NCI-H1092 treated with DMSO at 0.1 percent for 48 hours (cell line): ENCODE measurements at regions not wholly inside any gene's neighbourhood (a gene's known extent, or its start where the extent isn't known, plus 50 kb on each side); places are given as distances from the start of the nearest gene placed in this dataset.

Experiments used
- DNase-seq: peaks from one replicate; lab custom pipeline; 2025; lab: John Stamatoyannopoulos, UW

GRCh38 chr18:60555625-60556024 lies 183.1 kb upstream of the MC4R start:
- no peak for DNase-seq

- no peak for DNase-seq
These were observed 183.8 kb upstream of the MC4R start for GRCh38 chr18:60556326-60556725.

GRCh38 chr18:60560071-60560470 lies 187.5 kb upstream of the MC4R start:
- no peak for DNase-seq

DNA sequence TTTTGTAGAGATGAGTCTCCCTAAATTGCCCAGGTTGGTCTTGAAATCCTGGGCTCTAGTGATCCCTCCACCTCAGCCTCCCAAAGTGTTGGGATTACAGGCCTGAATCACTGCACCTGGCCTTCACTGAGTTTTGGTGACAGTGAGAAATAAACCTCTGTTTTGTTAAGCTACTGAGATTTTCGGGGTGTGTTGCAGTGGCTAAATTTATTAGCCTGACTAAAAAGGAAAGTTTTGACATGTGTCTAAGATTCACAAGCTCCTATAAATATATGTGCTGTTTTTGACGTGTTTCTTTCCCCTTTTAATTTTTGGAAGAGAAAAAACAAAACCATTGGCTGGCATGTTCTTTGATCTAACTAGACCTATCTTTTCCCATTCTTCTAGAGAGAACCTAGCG lies 190.5 kb upstream of the MC4R start:
- DNase-seq: no peak

- no peak for DNase-seq
These were observed 195.6 kb upstream of the MC4R start for GRCh38 chr18:60568220-60568619.

GRCh38 chr18:60570172-60570571 lies 197.6 kb upstream of the MC4R start:
- no peak for DNase-seq

GRCh38 chr18:60577457-60577856 lies 204.9 kb upstream of the MC4R start:
- DNase-seq: no peak

GRCh38 chr18:60585670-60586069 lies 213.1 kb upstream of the MC4R start:
- no peak for DNase-seq

GRCh38 chr18:60593249-60593648 lies 220.7 kb upstream of the MC4R start:
- DNase-seq: no peak

- DNase-seq: no peak
These were observed 224.4 kb upstream of the MC4R start for GRCh38 chr18:60596928-60597327.

DNA sequence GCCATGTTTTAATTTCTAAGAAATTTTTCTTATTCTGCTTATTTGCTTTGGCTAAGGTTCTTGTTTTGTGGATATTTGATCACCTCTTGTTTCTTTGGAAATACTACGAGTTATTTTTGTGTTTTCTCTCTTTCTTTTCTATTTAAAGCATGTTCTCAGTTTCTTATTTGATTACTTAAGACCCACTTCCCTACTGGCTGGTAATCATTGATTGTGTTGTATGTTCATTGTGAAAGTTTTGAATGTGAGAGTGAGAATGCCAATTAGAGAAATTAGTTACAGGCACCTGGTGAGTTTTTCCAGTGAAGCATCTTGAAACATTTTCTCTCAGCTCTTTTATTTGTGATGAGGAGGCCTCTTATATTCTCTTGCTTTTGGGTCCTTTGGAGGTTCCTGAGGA lies 226.7 kb upstream of the MC4R start:
- DNase-seq: no peak

DNA sequence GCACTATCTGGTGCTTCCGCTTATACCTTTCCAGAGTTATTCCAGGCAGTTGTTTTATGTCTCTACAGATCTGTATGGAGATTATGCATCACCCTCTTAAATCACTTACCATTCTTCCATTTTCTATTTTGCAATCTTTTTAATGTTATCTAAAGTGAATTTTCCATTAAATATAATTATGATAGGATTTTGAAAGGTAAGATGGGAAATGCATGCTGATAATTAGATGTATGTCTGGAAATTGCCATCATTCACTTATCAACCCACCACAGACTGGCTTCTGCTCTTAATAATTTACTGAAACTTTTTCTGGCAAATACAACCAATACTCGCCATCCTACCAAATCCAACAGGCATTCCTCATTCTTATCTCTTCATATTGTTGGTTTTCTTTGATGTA lies 227.4 kb upstream of the MC4R start:
- DNase-seq: no peak

DNA sequence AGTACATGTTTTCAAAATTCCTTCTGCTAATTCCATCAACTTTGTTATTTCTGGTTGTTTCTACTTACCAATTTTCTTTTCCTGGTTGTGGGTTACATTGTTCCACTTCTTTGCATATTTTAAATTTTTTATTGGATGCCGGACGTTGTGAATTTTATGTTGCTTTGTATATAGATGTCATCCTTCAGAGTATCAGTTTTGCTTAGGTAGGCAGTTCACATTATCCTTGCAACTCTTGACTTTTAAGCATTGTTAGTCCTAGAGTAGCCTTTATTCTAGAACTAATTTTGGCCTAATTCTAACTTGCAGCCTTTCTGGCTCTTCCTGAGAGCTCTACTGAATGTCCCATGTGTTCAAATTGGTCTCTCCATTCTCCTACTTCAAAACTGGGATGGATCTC lies 228.7 kb upstream of the MC4R start:
- DNase-seq: no peak

- no peak for DNase-seq
These were observed 250.8 kb upstream of the MC4R start for GRCh38 chr18:60623331-60623730.

GRCh38 chr18:60624207-60624606 lies 251.6 kb upstream of the MC4R start:
- no peak for DNase-seq

GRCh38 chr18:60639836-60640235 lies 267.3 kb upstream of the MC4R start:
- DNase-seq: no peak

DNA sequence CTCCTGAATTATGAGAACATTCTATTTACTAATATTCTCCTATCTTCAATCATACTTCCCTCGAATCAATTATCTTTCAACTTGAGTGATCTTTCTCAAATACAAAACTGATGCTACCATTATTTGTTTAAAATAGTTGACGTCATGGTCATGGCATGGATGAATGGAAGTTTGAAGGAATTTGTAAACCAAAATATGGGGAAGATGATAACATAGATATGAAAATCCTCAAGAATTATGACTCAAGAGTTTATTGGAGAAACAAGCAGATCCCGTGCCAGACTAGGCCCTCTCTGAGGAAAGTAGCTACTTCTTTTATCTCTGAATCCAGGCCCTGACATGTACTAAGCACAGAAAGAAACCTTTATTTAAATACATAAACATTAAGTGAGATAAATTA lies 270.4 kb upstream of the MC4R start:
- DNase-seq: no peak

DNA sequence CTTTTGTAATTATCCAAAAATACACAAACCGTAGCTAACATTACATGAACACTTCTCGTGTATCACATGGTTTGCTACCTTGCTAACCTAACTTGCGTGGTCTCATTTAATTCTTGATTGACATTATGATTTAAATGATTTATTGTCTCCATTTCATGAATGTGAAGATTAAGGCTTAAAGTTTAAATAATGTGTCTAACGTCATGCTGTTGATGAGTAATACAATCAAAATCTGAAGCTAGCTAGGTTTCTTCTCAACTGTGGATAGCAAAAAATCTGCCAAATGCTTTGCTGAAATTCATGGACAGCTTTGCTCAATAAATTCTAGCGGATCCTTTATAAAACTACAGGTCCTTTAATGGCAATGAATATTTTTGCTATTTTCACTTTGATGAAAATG lies 274.1 kb upstream of the MC4R start:
- DNase-seq: no peak

DNA sequence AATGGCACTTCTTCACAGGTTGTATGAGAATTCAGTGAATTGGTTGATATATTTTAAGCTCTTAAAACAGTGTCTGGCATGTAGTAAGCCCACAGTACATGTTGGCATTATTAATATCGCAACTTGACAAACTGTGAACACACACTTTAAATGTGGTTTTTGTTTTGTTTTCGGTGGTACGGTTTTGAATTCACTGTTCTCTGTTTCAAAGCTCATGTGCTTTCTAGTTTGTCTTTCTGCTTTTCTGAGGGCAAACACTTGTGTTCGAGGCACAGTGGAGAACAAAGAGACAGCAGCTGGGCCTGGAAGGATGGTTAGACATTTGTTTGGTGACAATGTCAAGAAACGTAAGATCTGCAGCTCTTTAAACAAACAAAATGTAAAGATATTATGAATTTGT lies 276.5 kb upstream of the MC4R start:
- DNase-seq: peak; percentile 83

GRCh38 chr18:60649842-60650536 lies 277.4 kb upstream of the MC4R start:
- peak; percentile 94 for DNase-seq

DNA sequence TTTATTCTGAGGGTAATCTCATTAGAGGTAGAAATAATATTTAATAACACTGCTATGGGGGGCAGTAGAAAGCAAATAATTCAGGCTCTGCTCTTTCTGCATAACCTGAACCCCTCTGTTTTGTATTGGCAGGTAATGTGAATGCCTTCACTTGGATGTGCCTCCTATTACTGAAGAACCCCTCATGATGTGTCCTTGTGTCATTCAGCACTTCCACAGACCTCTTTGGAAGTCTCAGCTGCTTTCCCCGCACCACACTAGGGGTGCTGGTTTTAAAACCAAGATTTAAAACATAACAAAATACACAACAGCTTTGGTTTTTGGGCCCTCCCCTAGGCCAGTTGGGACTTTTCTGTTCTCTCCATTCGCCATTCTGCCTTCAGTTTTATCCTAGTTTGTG lies 281.7 kb upstream of the MC4R start:
- DNase-seq: no peak

DNA sequence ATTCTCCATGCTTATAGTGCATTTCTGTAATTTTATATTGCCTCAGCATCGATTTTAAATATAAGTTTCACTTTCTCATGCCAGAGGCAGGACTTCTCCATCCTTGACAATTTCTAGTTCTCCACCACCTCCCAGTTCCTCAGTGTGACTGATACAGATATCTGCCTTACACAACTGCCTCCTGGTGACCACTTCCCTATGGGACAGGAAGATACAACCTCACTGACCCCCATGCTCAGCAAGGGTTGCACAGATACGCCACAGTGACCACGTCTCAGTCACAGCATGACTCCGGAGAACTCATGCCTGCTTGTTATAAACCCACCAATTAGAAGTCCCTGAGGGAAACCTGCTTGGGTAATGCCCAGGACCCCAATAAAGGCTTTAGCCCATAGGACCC lies 284.0 kb upstream of the MC4R start:
- no peak for DNase-seq

DNA sequence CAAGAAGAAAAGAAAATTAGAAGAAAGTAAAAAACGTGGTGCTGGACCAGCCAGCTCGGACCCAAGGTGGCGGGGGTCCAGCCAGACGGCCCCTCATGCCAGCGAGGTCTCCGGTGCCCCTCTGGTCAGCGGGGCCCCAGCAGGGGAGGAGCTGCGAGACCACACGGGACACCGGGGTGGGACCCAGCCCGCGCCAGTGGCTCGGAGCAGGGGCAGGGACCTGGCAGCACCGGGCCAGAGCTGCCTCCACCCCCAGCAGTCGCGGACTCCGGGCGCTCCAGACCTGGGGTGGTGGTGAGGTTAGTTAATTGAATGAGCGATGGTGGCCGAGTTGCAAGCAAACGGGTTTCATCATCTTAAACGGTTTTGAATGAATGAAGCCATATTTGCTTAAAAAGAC lies 289.9 kb upstream of the MC4R start:
- DNase-seq: no peak
